Esophagus muscularis mucosa (tissue), 4 donors: ENCODE measurements at regions not wholly inside any gene's neighbourhood (a gene's known extent, or its start where the extent isn't known, plus 50 kb on each side); places are given as distances from the start of the nearest gene placed in this dataset.

ENCODE experiments used
- DNase-seq: peaks from one replicate; pipeline ENCODE4 v3.0.0-alpha.2; 2017; ENCODE audit errors: extremely low spot score
- H3K27ac ChIP-seq, 4 donors: fragments of 200-600 bp; sonication (generic); replicated peaks in 1 of 4; 1 replicate in 3 of 4; 2 replicates in 1 of 4; pipeline ENCODE4 v1.5.1; 2016 to 2019; ENCODE audit warnings: mild to moderate bottlenecking in 1 of 4
- H3K27me3 ChIP-seq, 4 donors: fragments of 200-600 bp; sonication (generic); one replicate each; pipeline versions ENCODE4 v1.5.1 to v1.6.0; 2016 to 2019
- H3K36me3 ChIP-seq, 4 donors: fragments of 200-600 bp; sonication (generic); one replicate each; pipeline ENCODE4 v1.5.1; 2016 to 2019
- H3K4me1 ChIP-seq, 4 donors: fragments of 200-600 bp; sonication (generic); one replicate each; pipeline ENCODE4 v1.5.1; 2016 to 2019
- H3K4me3 ChIP-seq, 4 donors: fragments of 200-600 bp; sonication (generic); 1 replicate in 2 of 4; 2 replicates in 2 of 4; pipeline ENCODE4 v1.5.1; 2016 to 2019; ENCODE audit warnings: mild to moderate bottlenecking in 4 of 4, moderate library complexity in 1 of 4
- H3K9me3 ChIP-seq, 4 donors: fragments of 200-600 bp; sonication (generic); 1 replicate in 3 of 4; 2 replicates in 1 of 4; pipeline ENCODE4 v1.5.1; 2016 to 2019
- CTCF ChIP-seq, 3 experiments: fragments of 200-600 bp in 2 of 3; fragments of 450-650 bp in 1 of 3; sonication (generic) in 2 of 3; IDR thresholded peaks; one replicate each; pipeline ENCODE4 v1.5.1; 2017 to 2019; ENCODE audit warnings: antibody characterized with exemption in 3 of 3, mild to moderate bottlenecking in 2 of 3, moderate library complexity in 1 of 3
- EP300 ChIP-seq: sonication (generic); formaldehyde crosslinking; IDR thresholded peaks from one replicate; pipeline ENCODE4 v1.6.1; 2017; ENCODE audit warnings: antibody characterized with exemption
- POLR2A ChIP-seq: fragments of 450-650 bp; IDR thresholded peaks from one replicate; pipeline ENCODE4 v1.6.1; 2017; ENCODE audit warnings: antibody characterized with exemption, moderate library complexity, mild to moderate bottlenecking, low read depth
- POLR2AphosphoS5 ChIP-seq, 2 donors: sonication (generic); formaldehyde crosslinking; IDR thresholded peaks; one replicate each; pipeline ENCODE4 v1.6.1; 2017; ENCODE audit warnings: antibody characterized with exemption in 2 of 2
- WGBS: methylation state at CpG from one replicate; pipeline ENCODE4 v1.1.5; 2018; 5-methylcytosine and 5-hydroxymethylcytosine counted together
- intact Hi-C: fragments of 100-400 bp; cut with DNase I; formaldehyde crosslinking; loops from one replicate; pipeline ENCODE4 v1.15.1; 2023

GRCh38 chr5:167565189-167565954, 726.1 kb upstream of the WWC1 start:
- peak in 1 of 3 experiments; percentile 17 for TF ChIP-seq CTCF (IDR thresholded peaks at IDR 0.05)
- no peak for TF ChIP-seq EP300
- H3K36me3 ChIP-seq: no peaks in the 10 kb centered on the region
- no peak for DNase-seq
- intact Hi-C loops: no loop called here
- H3K27ac ChIP-seq: no peak overlapping the region
- 86% methylated on average over 8 of the region's 8 CpGs for WGBS
- H3K4me1 ChIP-seq: no peaks in the 10 kb centered on the region
- no peaks in the 10 kb centered on the region for H3K9me3 ChIP-seq
- no peak overlapping the region for H3K4me3 ChIP-seq
- H3K27me3 ChIP-seq: peaks cover 0 to 11% (median 0%) of the 10 kb centered on the region in 4 donors

- Histone ChIP-seq H3K27ac (no peak overlapping the region), H3K36me3 (no peaks in the 10 kb centered on the region), H3K9me3 (no peaks in the 10 kb centered on the region), H3K4me3 (no peak overlapping the region), H3K27me3 (peaks cover 0 to 53% (median 6%) of the 10 kb centered on the region in 4 donors), H3K4me1 (peaks cover 7 to 14% (median 12%) of the 10 kb centered on the region in 4 donors)
- intact Hi-C loops: no loop called here
- DNase-seq: no peak
- WGBS: 90% methylated on average over 5 of the region's 5 CpGs
- TF ChIP-seq POLR2AphosphoS5 (IDR thresholded peaks at IDR 0.05) (no peak), POLR2A (no peak), EP300 (no peak), CTCF (IDR thresholded peaks at IDR 0.05) (no peak)
Observed at GRCh38 chr5:167570431-167570830, 721.0 kb upstream of the WWC1 start.

GRCh38 chr5:167571824-167572223, 719.6 kb upstream of the WWC1 start:
- no peak for DNase-seq
- Histone ChIP-seq H3K4me1 (peaks cover 7 to 14% (median 12%) of the 10 kb centered on the region in 4 donors), H3K4me3 (no peak overlapping the region), H3K27me3 (peaks cover 0 to 65% (median 10%) of the 10 kb centered on the region in 4 donors), H3K36me3 (no peaks in the 10 kb centered on the region), H3K27ac (no peak overlapping the region), H3K9me3 (no peaks in the 10 kb centered on the region)
- TF ChIP-seq POLR2AphosphoS5 (IDR thresholded peaks at IDR 0.05): no peak
- no peak for TF ChIP-seq CTCF (IDR thresholded peaks at IDR 0.05)
- no peak for TF ChIP-seq POLR2A
- no peak for TF ChIP-seq EP300
- WGBS: 82% methylated on average over 3 of the region's 3 CpGs
- intact Hi-C loops: no loop called here

GRCh38 chr5:167573370-167574127, 717.9 kb upstream of the WWC1 start:
- Histone ChIP-seq H3K27ac (no peak overlapping the region), H3K9me3 (no peaks in the 10 kb centered on the region), H3K4me1 (peaks cover 7 to 14% (median 12%) of the 10 kb centered on the region in 4 donors), H3K36me3 (no peaks in the 10 kb centered on the region), H3K27me3 (peaks cover 0 to 80% (median 18%) of the 10 kb centered on the region in 4 donors), H3K4me3 (peak overlapping the region; percentile 24 to 43 (median 37))
- no peak for DNase-seq
- 3% methylated on average over 23 of the region's 23 CpGs for WGBS
- no peak for TF ChIP-seq POLR2AphosphoS5 (IDR thresholded peaks at IDR 0.05)
- TF ChIP-seq CTCF (IDR thresholded peaks at IDR 0.05): no peak
- no peak for TF ChIP-seq EP300
- no peak for TF ChIP-seq POLR2A
- intact Hi-C loops: no loop called here
